ENCODE measurements at regions not wholly inside any gene's neighbourhood (a gene's known extent, or its start where the extent isn't known, plus 50 kb on each side); places are given as distances from the start of the nearest gene placed in this dataset.
"Not testable (repeated sequence)": the region's sequence is repeated elsewhere in the genome, so short reads cannot be mapped to it uniquely, and the experiment has no call there.

DNA sequence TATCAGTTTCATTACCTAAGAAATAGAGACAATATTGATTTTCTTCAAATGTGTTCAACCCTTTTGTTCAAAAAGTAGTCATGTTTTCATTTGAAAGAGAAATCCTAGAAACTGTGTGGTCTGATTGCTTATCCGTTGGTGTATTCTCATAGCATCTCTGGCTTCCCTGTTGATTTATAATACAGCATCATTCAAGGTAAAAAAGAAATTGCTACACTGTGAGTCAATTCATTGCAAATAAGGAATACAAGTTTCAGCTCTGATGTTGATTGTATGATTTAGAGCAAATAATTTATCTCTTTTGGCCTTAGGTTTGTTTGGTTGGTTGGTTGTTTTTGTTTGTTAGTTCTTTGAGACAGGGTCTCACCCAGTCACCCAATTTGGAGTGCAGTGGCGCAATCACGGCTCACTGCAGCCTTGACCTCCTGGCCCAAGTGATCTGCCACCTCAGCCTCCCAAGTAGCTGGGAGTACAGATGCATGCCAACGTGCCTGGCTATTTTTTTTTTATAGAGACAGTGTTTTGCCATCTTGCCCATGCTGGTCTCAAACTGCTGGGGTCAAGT is 185.5 kb upstream of the TNFAIP3 start:
- no peak overlapping the region for H3K27ac ChIP-seq
- TF ChIP-seq POLR2AphosphoS5 (IDR thresholded peaks at IDR 0.05; ENCODE audit: borderline replicate concordance, low read depth, low read length) (no peak), FOXP2 (optimal IDR thresholded peaks at IDR 0.05; ENCODE audit: control extremely low read depth, extremely low read length, insufficient read depth) (no peak), EZH2 (IDR thresholded peaks at IDR 0.05) (no peak)

GRCh38 chr6:137682658-137683057 is 184.4 kb upstream of the TNFAIP3 start:
- DNase-seq (ENCODE audit: low read depth, low spot score); H3K9me3 ChIP-seq (ENCODE audit: low read depth, low read length); H3K27ac ChIP-seq; H3K9ac ChIP-seq (ENCODE audit: insufficient read length); H3K4me3 ChIP-seq; H3K36me3 ChIP-seq (ENCODE audit: insufficient read depth, low read length): not testable (repeated sequence)

More for the DNA sequence above, 185.5 kb upstream of the TNFAIP3 start:
- Histone ChIP-seq H3K9me3 (ENCODE audit: low read depth, low read length) (no peaks in the 10 kb centered on the region), H3K9ac (ENCODE audit: insufficient read length) (no peak overlapping the region), H3K4me3 (no peak overlapping the region), H3K36me3 (ENCODE audit: insufficient read depth, low read length) (no peaks in the 10 kb centered on the region)
- DNase-seq (ENCODE audit: low read depth, low spot score), result no peak

DNA sequence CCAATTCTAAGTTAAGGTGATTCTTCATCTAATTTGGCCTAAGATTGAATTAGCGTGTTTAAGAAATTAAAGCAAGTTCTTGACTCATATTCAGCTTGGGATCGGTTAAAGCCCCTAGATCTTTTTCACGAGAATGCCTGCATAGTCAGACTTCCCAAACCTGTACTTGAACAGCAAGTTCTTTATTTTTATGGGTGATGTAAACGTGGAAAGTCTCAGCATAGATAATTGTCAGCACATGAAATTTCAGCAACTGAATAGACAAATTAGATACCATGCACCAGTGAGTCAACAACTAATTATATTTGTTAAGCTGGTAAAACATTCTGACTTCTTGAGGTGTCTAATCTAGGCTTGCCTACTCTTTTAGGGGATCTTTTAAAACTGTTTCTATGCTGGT is 183.1 kb upstream of the TNFAIP3 start:
- no peak for DNase-seq (ENCODE audit: low read depth, low spot score)
- TF ChIP-seq EZH2 (IDR thresholded peaks at IDR 0.05), result no peak
- no peak for TF ChIP-seq POLR2AphosphoS5 (IDR thresholded peaks at IDR 0.05; ENCODE audit: borderline replicate concordance, low read depth, low read length)
- no peak for TF ChIP-seq FOXP2 (optimal IDR thresholded peaks at IDR 0.05; ENCODE audit: control extremely low read depth, extremely low read length, insufficient read depth)
- no peak overlapping the region for H3K4me3 ChIP-seq
- no peaks in the 10 kb centered on the region for H3K36me3 ChIP-seq (ENCODE audit: insufficient read depth, low read length)
- no peaks in the 10 kb centered on the region for H3K9me3 ChIP-seq (ENCODE audit: low read depth, low read length)
- no peak overlapping the region for H3K27ac ChIP-seq
- no peak overlapping the region for H3K9ac ChIP-seq (ENCODE audit: insufficient read length)

DNA sequence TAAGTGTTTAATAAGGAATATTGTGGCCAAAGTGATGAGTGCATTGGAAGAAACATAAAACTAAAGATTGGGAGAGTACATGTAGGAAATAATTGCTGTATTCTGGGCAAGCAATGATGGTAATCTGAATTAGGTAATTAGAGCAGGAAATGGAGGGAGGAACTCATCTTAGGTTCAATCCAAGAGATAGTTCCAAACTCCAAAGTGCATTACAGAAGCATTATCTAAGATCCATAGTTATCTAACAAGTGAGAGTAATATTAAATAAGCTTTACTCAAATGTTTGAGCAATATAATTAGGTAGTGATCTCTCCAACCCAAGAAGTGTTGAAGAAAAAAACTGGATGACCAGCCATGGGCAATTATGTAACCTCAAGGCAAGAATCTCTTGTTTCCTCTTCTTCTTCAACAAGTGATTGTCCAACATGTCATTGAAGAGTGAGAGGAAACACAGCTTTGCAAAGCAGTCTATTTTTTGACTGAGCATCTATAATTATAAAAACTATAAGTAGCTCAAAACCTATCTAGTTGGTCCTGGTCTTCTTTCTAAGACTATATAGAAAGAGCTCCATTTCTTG is 181.2 kb upstream of the TNFAIP3 start:
- H3K36me3 ChIP-seq (ENCODE audit: insufficient read depth, low read length), result no peaks in the 10 kb centered on the region
- DNase-seq (ENCODE audit: low read depth, low spot score), result no peak
- H3K4me3 ChIP-seq, result no peak overlapping the region
- TF ChIP-seq FOXP2 (optimal IDR thresholded peaks at IDR 0.05; ENCODE audit: control extremely low read depth, extremely low read length, insufficient read depth) (no peak), POLR2AphosphoS5 (IDR thresholded peaks at IDR 0.05; ENCODE audit: borderline replicate concordance, low read depth, low read length) (no peak), EZH2 (IDR thresholded peaks at IDR 0.05) (no peak)
- H3K9me3 ChIP-seq (ENCODE audit: low read depth, low read length), result no peaks in the 10 kb centered on the region
- no peak overlapping the region for H3K27ac ChIP-seq
- H3K9ac ChIP-seq (ENCODE audit: insufficient read length), result no peak overlapping the region

GRCh38 chr6:137687818-137688217 is 179.2 kb upstream of the TNFAIP3 start:
- Histone ChIP-seq H3K36me3 (ENCODE audit: insufficient read depth, low read length) (no peaks in the 10 kb centered on the region), H3K27ac (no peak overlapping the region), H3K9me3 (ENCODE audit: low read depth, low read length) (no peaks in the 10 kb centered on the region), H3K9ac (ENCODE audit: insufficient read length) (no peak overlapping the region), H3K4me3 (no peak overlapping the region)
- no peak for DNase-seq (ENCODE audit: low read depth, low spot score)
- TF ChIP-seq FOXP2 (optimal IDR thresholded peaks at IDR 0.05; ENCODE audit: control extremely low read depth, extremely low read length, insufficient read depth), result no peak

- DNase-seq (ENCODE audit: low read depth, low spot score), result no peak
- no peaks in the 10 kb centered on the region for H3K36me3 ChIP-seq (ENCODE audit: insufficient read depth, low read length)
- no peak for TF ChIP-seq EZH2 (IDR thresholded peaks at IDR 0.05)
Measured at GRCh38 chr6:137688230-137688971, 178.7 kb upstream of the TNFAIP3 start.

GRCh38 chr6:137689377-137689776 is 177.7 kb upstream of the TNFAIP3 start:
- no peak for TF ChIP-seq EZH2 (IDR thresholded peaks at IDR 0.05)
- no peak for TF ChIP-seq FOXP2 (optimal IDR thresholded peaks at IDR 0.05; ENCODE audit: control extremely low read depth, extremely low read length, insufficient read depth)
- no peak for DNase-seq (ENCODE audit: low read depth, low spot score)
- H3K4me3 ChIP-seq, result no peak overlapping the region

More at GRCh38 chr6:137688230-137688971, 178.7 kb upstream of the TNFAIP3 start:
- H3K9ac ChIP-seq (ENCODE audit: insufficient read length), result no peak overlapping the region
- H3K27ac ChIP-seq, result no peak overlapping the region
- no peaks in the 10 kb centered on the region for H3K9me3 ChIP-seq (ENCODE audit: low read depth, low read length)
- no peak overlapping the region for H3K4me3 ChIP-seq

DNA sequence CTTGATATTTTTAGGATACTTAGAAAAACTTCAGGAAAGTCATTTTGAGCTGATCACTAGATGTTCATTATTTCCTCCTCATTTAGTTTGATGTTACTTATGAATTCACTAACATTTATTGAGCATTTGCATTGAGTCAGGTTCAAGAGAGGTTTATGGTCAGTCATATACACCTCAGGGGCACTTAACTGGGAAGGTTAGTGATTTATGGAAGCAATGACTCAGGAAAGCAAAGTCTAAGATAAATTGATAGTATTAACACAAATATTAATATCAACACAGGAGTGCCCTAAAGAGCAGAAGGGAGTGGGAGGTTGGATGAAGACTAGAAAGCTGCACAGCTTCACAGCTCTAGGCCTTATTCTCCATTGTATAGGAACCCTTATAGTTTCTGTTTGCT is 177.0 kb upstream of the TNFAIP3 start:
- no peak for DNase-seq (ENCODE audit: low read depth, low spot score)
- H3K36me3 ChIP-seq (ENCODE audit: insufficient read depth, low read length), result no peaks in the 10 kb centered on the region
- no peak overlapping the region for H3K9ac ChIP-seq (ENCODE audit: insufficient read length)
- TF ChIP-seq FOXP2 (optimal IDR thresholded peaks at IDR 0.05; ENCODE audit: control extremely low read depth, extremely low read length, insufficient read depth), result no peak
- no peak for TF ChIP-seq POLR2AphosphoS5 (IDR thresholded peaks at IDR 0.05; ENCODE audit: borderline replicate concordance, low read depth, low read length)
- no peak for TF ChIP-seq EZH2 (IDR thresholded peaks at IDR 0.05)
- no peaks in the 10 kb centered on the region for H3K9me3 ChIP-seq (ENCODE audit: low read depth, low read length)
- no peak overlapping the region for H3K4me3 ChIP-seq
- H3K27ac ChIP-seq, result no peak overlapping the region

More at GRCh38 chr6:137689377-137689776, 177.7 kb upstream of the TNFAIP3 start:
- Histone ChIP-seq H3K36me3 (ENCODE audit: insufficient read depth, low read length) (no peaks in the 10 kb centered on the region), H3K27ac (no peak overlapping the region), H3K9me3 (ENCODE audit: low read depth, low read length) (no peaks in the 10 kb centered on the region), H3K9ac (ENCODE audit: insufficient read length) (no peak overlapping the region)

GRCh38 chr6:137690721-137691120 is 176.3 kb upstream of the TNFAIP3 start:
- Histone ChIP-seq H3K9ac (ENCODE audit: insufficient read length) (no peak overlapping the region), H3K36me3 (ENCODE audit: insufficient read depth, low read length) (no peaks in the 10 kb centered on the region), H3K9me3 (ENCODE audit: low read depth, low read length) (no peaks in the 10 kb centered on the region), H3K4me3 (no peak overlapping the region), H3K27ac (no peak overlapping the region)
- no peak for DNase-seq (ENCODE audit: low read depth, low spot score)
- TF ChIP-seq FOXP2 (optimal IDR thresholded peaks at IDR 0.05; ENCODE audit: control extremely low read depth, extremely low read length, insufficient read depth) (no peak), POLR2AphosphoS5 (IDR thresholded peaks at IDR 0.05; ENCODE audit: borderline replicate concordance, low read depth, low read length) (no peak)
